ENCODE measurements at regions not wholly inside any gene's neighbourhood (a gene's known extent, or its start where the extent isn't known, plus 50 kb on each side); places are given as distances from the start of the nearest gene placed in this dataset.

GRCh38 chr18:64332835-64333234, 183.9 kb upstream of the LINC00305 start:
- no peak for ATAC-seq (ENCODE audit: low read depth)
- no peaks in the 10 kb centered on the region for H3K4me1 ChIP-seq (ENCODE audit: insufficient read depth, poor library complexity, severe bottlenecking)
- H3K36me3 ChIP-seq (ENCODE audit: low read depth): no peaks in the 10 kb centered on the region
- H3K9me3 ChIP-seq (ENCODE audit: severe bottlenecking): no peaks in the 10 kb centered on the region
- DNase-seq (ENCODE audit: low spot score): no peak
- TF ChIP-seq CTCF (IDR thresholded peaks at IDR 0.05; ENCODE audit: poor library complexity, severe bottlenecking): no peak
- H3K27me3 ChIP-seq (ENCODE audit: insufficient read depth, poor library complexity, severe bottlenecking): no peaks in the 10 kb centered on the region
- no peak overlapping the region for H3K4me3 ChIP-seq (ENCODE audit: severe bottlenecking)
- H3K27ac ChIP-seq (ENCODE audit: poor library complexity, severe bottlenecking): no peak overlapping the region

GRCh38 chr18:64331419-64331818, 182.5 kb upstream of the LINC00305 start:
- H3K4me1 ChIP-seq (ENCODE audit: insufficient read depth, poor library complexity, severe bottlenecking): no peaks in the 10 kb centered on the region
- no peaks in the 10 kb centered on the region for H3K36me3 ChIP-seq (ENCODE audit: low read depth)
- ATAC-seq (ENCODE audit: low read depth) (no peak), DNase-seq (ENCODE audit: low spot score) (no peak)
- H3K27ac ChIP-seq (ENCODE audit: poor library complexity, severe bottlenecking): no peak overlapping the region
- no peaks in the 10 kb centered on the region for H3K27me3 ChIP-seq (ENCODE audit: insufficient read depth, poor library complexity, severe bottlenecking)
- H3K9me3 ChIP-seq (ENCODE audit: severe bottlenecking): no peaks in the 10 kb centered on the region
- H3K4me3 ChIP-seq (ENCODE audit: severe bottlenecking): no peak overlapping the region
- no peak for TF ChIP-seq CTCF (IDR thresholded peaks at IDR 0.05; ENCODE audit: poor library complexity, severe bottlenecking)

- Histone ChIP-seq H3K27ac (ENCODE audit: poor library complexity, severe bottlenecking) (no peak overlapping the region), H3K27me3 (ENCODE audit: insufficient read depth, poor library complexity, severe bottlenecking) (no peaks in the 10 kb centered on the region), H3K4me3 (ENCODE audit: severe bottlenecking) (no peak overlapping the region), H3K9me3 (ENCODE audit: severe bottlenecking) (no peaks in the 10 kb centered on the region), H3K36me3 (ENCODE audit: low read depth) (no peaks in the 10 kb centered on the region), H3K4me1 (ENCODE audit: insufficient read depth, poor library complexity, severe bottlenecking) (no peaks in the 10 kb centered on the region)
- ATAC-seq (ENCODE audit: low read depth): no peak
- DNase-seq (ENCODE audit: low spot score): no peak
- no peak for TF ChIP-seq CTCF (IDR thresholded peaks at IDR 0.05; ENCODE audit: poor library complexity, severe bottlenecking)
Observed at GRCh38 chr18:64330931-64331330, 182.0 kb upstream of the LINC00305 start.

- H3K27ac ChIP-seq (ENCODE audit: poor library complexity, severe bottlenecking): no peak overlapping the region
- ATAC-seq (ENCODE audit: low read depth) (no peak; the same call in 2 of the 3 replicates), DNase-seq (ENCODE audit: low spot score) (no peak)
- no peak overlapping the region for H3K4me3 ChIP-seq (ENCODE audit: severe bottlenecking)
- H3K36me3 ChIP-seq (ENCODE audit: low read depth): no peaks in the 10 kb centered on the region
- no peaks in the 10 kb centered on the region for H3K9me3 ChIP-seq (ENCODE audit: severe bottlenecking)
- TF ChIP-seq CTCF (IDR thresholded peaks at IDR 0.05; ENCODE audit: poor library complexity, severe bottlenecking): no peak
- no peaks in the 10 kb centered on the region for H3K27me3 ChIP-seq (ENCODE audit: insufficient read depth, poor library complexity, severe bottlenecking)
- H3K4me1 ChIP-seq (ENCODE audit: insufficient read depth, poor library complexity, severe bottlenecking): no peaks in the 10 kb centered on the region
Observed at GRCh38 chr18:64330161-64330560, 181.3 kb upstream of the LINC00305 start.

GRCh38 chr18:64322189-64322588, 173.3 kb upstream of the LINC00305 start:
- H3K4me1 ChIP-seq (ENCODE audit: insufficient read depth, poor library complexity, severe bottlenecking): no peaks in the 10 kb centered on the region
- H3K36me3 ChIP-seq (ENCODE audit: low read depth): no peaks in the 10 kb centered on the region
- ATAC-seq (ENCODE audit: low read depth): no peak
- TF ChIP-seq CTCF (IDR thresholded peaks at IDR 0.05; ENCODE audit: poor library complexity, severe bottlenecking): no peak
- H3K27me3 ChIP-seq (ENCODE audit: insufficient read depth, poor library complexity, severe bottlenecking): no peaks in the 10 kb centered on the region
- H3K9me3 ChIP-seq (ENCODE audit: severe bottlenecking): no peaks in the 10 kb centered on the region
- H3K27ac ChIP-seq (ENCODE audit: poor library complexity, severe bottlenecking): no peak overlapping the region
- DNase-seq (ENCODE audit: low spot score): no peak
- H3K4me3 ChIP-seq (ENCODE audit: severe bottlenecking): no peak overlapping the region

Data from RWPE2 (cell line).